ENCODE measurements at regions not wholly inside any gene's neighbourhood (a gene's known extent, or its start where the extent isn't known, plus 50 kb on each side); places are given as distances from the start of the nearest gene placed in this dataset.

GRCh38 chr1:235024711-235025421 lies 103.8 kb downstream of the TOMM20 start:
- TF ChIP-seq CTCF (IDR thresholded peaks at IDR 0.05) (no peak), EZH2phosphoT487 (IDR thresholded peaks at IDR 0.05) (no peak), EZH2 (IDR thresholded peaks at IDR 0.05) (no peak)

Measured in neural progenitor cell (in vitro differentiated cells).